ENCODE measurements at regions not wholly inside any gene's neighbourhood (a gene's known extent, or its start where the extent isn't known, plus 50 kb on each side); places are given as distances from the start of the nearest gene placed in this dataset.

DNA sequence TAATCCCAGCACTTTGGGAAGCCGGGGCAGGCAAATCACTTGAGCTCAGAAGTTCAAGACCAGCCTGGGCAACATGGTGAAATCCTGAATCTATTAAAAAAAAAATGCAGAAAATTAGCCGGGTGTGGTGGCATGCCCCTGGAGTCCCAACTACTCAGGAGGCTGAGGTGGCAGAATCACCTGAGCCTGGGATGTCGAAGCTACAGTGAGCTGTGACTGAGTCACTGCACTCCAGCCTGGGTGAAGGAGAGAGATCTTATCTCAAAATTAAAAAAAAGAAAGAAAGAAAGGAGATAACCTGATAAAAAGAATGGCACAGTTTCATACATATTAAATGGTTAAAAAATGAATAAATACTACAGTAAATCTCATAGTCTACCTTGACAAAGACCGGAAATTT is 123.6 kb upstream of the TNFAIP3 start:
- TF ChIP-seq CTCF (IDR thresholded peaks at IDR 0.05) (no peak), TEAD4 (IDR thresholded peaks at IDR 0.05; ENCODE audit: borderline replicate concordance, insufficient read depth) (no peak), GATA2 (CRISPR knock-in tag; IDR thresholded peaks at IDR 0.05) (no peak)

All from SK-N-SH (cell line).